Esophagus muscularis mucosa (tissue), 4 donors: ENCODE measurements at regions not wholly inside any gene's neighbourhood (a gene's known extent, or its start where the extent isn't known, plus 50 kb on each side); places are given as distances from the start of the nearest gene placed in this dataset.
"Not testable (repeated sequence)": the region's sequence is repeated elsewhere in the genome, so short reads cannot be mapped to it uniquely, and the experiment has no call there.

Experiments
- DNase-seq: peaks from one replicate; pipeline ENCODE4 v3.0.0-alpha.2; 2017; ENCODE audit errors: extremely low spot score
- H3K27ac ChIP-seq, 4 donors: fragments of 200-600 bp; sonication (generic); replicated peaks in 1 of 4; 1 replicate in 3 of 4; 2 replicates in 1 of 4; pipeline ENCODE4 v1.5.1; 2016 to 2019; ENCODE audit warnings: mild to moderate bottlenecking in 1 of 4
- H3K27me3 ChIP-seq, 4 donors: fragments of 200-600 bp; sonication (generic); one replicate each; pipeline versions ENCODE4 v1.5.1 to v1.6.0; 2016 to 2019
- H3K36me3 ChIP-seq, 4 donors: fragments of 200-600 bp; sonication (generic); one replicate each; pipeline ENCODE4 v1.5.1; 2016 to 2019
- H3K4me1 ChIP-seq, 4 donors: fragments of 200-600 bp; sonication (generic); one replicate each; pipeline ENCODE4 v1.5.1; 2016 to 2019
- H3K4me3 ChIP-seq, 4 donors: fragments of 200-600 bp; sonication (generic); 1 replicate in 2 of 4; 2 replicates in 2 of 4; pipeline ENCODE4 v1.5.1; 2016 to 2019; ENCODE audit warnings: mild to moderate bottlenecking in 4 of 4, moderate library complexity in 1 of 4
- H3K9me3 ChIP-seq, 4 donors: fragments of 200-600 bp; sonication (generic); 1 replicate in 3 of 4; 2 replicates in 1 of 4; pipeline ENCODE4 v1.5.1; 2016 to 2019
- EP300 ChIP-seq: sonication (generic); formaldehyde crosslinking; IDR thresholded peaks from one replicate; pipeline ENCODE4 v1.6.1; 2017; ENCODE audit warnings: antibody characterized with exemption
- POLR2A ChIP-seq: fragments of 450-650 bp; IDR thresholded peaks from one replicate; pipeline ENCODE4 v1.6.1; 2017; ENCODE audit warnings: antibody characterized with exemption, moderate library complexity, mild to moderate bottlenecking, low read depth
- POLR2AphosphoS5 ChIP-seq, 2 donors: sonication (generic); formaldehyde crosslinking; IDR thresholded peaks; one replicate each; pipeline ENCODE4 v1.6.1; 2017; ENCODE audit warnings: antibody characterized with exemption in 2 of 2
- WGBS: methylation state at CpG from one replicate; pipeline ENCODE4 v1.1.5; 2018; 5-methylcytosine and 5-hydroxymethylcytosine counted together
- intact Hi-C: fragments of 100-400 bp; cut with DNase I; formaldehyde crosslinking; loops from one replicate; pipeline ENCODE4 v1.15.1; 2023
- TF ChIP-seq, protein P1 (sequence below), 3 experiments: fragments of 200-600 bp in 2 of 3; fragments of 450-650 bp in 1 of 3; sonication (generic) in 2 of 3; IDR thresholded peaks; one replicate each; pipeline ENCODE4 v1.5.1; 2017 to 2019; ENCODE audit warnings: antibody characterized with exemption in 3 of 3, mild to moderate bottlenecking in 2 of 3, moderate library complexity in 1 of 3

DNA sequence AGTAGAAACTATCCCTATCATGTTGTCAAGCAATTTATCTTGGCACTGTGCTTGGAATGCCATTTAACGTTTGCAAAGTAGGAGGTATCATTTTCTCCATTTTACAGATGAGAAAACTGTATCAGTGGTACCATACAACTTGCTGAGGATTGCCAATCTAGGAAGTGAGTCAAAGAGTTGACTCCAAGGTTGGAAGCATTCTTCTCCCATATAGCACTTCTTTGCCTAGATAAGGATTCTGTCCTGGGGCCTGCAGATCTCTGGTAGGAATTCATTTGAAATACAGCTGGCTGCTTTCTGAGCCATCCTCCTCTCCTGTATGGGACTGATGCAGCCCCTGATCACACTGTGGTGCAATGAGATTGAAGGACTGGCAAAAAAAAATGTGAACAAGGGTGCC, 170.2 kb downstream of the ALDH1A2 start:
- Histone ChIP-seq H3K9me3 (peaks cover 0 to 4% (median 2%) of the 10 kb centered on the region in 4 donors), H3K27ac (no peak overlapping the region), H3K27me3 (no peaks in the 10 kb centered on the region), H3K4me1 (no peaks in the 10 kb centered on the region), H3K4me3 (no peak overlapping the region), H3K36me3 (no peaks in the 10 kb centered on the region)
- no peak for TF ChIP-seq POLR2A
- no peak for TF ChIP-seq EP300
- TF ChIP-seq, protein P1, sequence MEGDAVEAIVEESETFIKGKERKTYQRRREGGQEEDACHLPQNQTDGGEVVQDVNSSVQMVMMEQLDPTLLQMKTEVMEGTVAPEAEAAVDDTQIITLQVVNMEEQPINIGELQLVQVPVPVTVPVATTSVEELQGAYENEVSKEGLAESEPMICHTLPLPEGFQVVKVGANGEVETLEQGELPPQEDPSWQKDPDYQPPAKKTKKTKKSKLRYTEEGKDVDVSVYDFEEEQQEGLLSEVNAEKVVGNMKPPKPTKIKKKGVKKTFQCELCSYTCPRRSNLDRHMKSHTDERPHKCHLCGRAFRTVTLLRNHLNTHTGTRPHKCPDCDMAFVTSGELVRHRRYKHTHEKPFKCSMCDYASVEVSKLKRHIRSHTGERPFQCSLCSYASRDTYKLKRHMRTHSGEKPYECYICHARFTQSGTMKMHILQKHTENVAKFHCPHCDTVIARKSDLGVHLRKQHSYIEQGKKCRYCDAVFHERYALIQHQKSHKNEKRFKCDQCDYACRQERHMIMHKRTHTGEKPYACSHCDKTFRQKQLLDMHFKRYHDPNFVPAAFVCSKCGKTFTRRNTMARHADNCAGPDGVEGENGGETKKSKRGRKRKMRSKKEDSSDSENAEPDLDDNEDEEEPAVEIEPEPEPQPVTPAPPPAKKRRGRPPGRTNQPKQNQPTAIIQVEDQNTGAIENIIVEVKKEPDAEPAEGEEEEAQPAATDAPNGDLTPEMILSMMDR (IDR thresholded peaks at IDR 0.05), result no peak
- TF ChIP-seq POLR2AphosphoS5 (IDR thresholded peaks at IDR 0.05), result no peak
- WGBS, result 80% methylated on average over 1 of the region's 1 CpG
- intact Hi-C loops, result no loop called here
- DNase-seq, result no peak

DNA sequence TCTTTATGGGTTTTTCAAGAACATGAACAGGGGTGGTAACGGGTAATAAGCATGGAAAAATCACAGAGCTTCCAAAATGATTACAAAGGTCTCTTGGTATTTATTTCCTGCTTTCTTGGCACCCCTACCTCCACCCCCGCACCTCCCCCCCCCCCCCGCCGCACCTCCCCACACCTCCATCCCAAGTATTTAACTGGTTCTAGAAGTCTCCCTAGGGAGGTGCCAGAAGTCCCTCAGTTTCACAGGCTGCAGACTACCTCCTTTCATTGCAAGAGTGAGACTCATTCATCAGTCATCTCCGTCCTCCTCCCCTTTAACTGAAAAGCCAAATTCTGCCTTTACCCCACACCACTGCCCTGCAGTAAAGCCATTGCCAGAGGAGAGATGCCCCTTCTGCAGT, 169.4 kb downstream of the ALDH1A2 start:
- Histone ChIP-seq H3K27ac (no peak overlapping the region), H3K36me3 (no peaks in the 10 kb centered on the region), H3K9me3 (peaks cover 0 to 4% (median 2%) of the 10 kb centered on the region in 4 donors), H3K4me3 (no peak overlapping the region), H3K4me1 (no peaks in the 10 kb centered on the region), H3K27me3 (no peaks in the 10 kb centered on the region)
- intact Hi-C loops, result no loop called here
- WGBS, result 83% methylated on average over 5 of the region's 5 CpGs
- TF ChIP-seq POLR2AphosphoS5 (IDR thresholded peaks at IDR 0.05), result no peak
- peak; percentile 8 for DNase-seq

DNA sequence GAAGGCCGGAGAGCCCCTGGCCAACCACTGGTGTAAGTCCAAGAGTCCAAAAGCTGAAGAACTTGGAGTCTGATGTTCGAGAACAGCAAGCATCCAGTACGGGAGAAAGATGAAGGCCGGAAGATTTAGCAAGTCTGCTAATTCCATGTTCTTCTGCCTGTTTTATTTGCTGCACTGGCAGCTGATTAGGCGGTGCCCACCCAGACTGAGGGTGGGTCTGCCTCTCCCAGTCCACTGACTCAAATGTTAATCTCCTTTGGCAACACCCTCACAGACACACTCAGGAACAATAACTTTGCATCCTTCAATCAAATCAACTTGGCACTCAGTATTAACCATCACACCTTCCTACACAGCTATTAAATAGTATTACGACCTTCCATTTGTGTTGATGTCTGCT, 168.6 kb downstream of the ALDH1A2 start:
- DNase-seq, result peak; percentile 55
- H3K4me1 ChIP-seq, H3K27ac ChIP-seq, H3K27me3 ChIP-seq, H3K9me3 ChIP-seq, intact Hi-C loops, H3K36me3 ChIP-seq, H3K4me3 ChIP-seq: not testable (repeated sequence)
- 94% methylated on average over 6 of the region's 6 CpGs for WGBS

DNA sequence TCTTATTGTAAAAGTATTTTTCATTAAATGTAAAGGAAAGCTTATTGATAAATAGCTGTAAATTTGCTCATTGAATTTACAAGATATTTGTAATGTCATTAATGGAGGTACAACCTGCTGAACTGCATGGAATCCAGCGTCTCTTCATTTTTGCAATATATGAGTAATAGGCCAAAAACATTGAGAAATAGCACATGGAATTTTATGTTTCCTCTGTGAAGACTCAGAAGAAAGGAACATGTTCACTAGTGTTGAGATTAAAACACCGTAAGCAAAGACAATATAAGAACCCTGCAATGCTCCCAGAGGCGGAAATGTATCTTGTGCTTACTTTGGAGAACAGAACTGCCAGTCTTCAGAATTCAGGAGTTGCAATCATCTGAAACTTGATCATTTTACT, 167.6 kb downstream of the ALDH1A2 start:
- Histone ChIP-seq H3K4me3 (no peak overlapping the region), H3K9me3 (no peaks in the 10 kb centered on the region), H3K27ac (no peak overlapping the region), H3K36me3 (no peaks in the 10 kb centered on the region), H3K4me1 (no peaks in the 10 kb centered on the region), H3K27me3 (no peaks in the 10 kb centered on the region)
- intact Hi-C loops, result no loop called here
- no peak for DNase-seq
- TF ChIP-seq, protein P1 (IDR thresholded peaks at IDR 0.05), result no peak
- TF ChIP-seq EP300, result no peak
- no peak for TF ChIP-seq POLR2AphosphoS5 (IDR thresholded peaks at IDR 0.05)
- no peak for TF ChIP-seq POLR2A
- 94% methylated on average over 3 of the region's 3 CpGs for whole genome bisulfite sequencing

DNA sequence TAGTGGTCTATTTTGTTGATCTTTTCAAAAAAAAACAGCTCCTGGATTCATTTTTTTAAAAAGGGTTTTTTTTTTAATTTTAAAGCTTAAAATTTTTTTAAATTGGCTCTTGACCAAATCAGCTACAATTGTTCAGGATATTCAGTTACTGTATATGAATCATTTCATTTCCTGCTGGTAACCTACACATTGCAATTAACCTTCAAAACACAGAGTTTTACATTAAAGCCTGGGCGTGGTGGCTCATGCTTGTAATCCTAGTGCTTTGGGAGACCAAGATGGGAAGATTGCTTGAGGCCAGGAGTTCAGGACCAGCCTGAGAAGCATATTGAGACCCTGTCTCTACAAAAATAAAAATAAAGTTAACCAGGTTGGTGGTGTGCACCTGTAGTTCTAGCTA, 163.4 kb downstream of the ALDH1A2 start:
- no peak for TF ChIP-seq EP300
- TF ChIP-seq POLR2AphosphoS5 (IDR thresholded peaks at IDR 0.05), result no peak
- TF ChIP-seq, protein P1 (IDR thresholded peaks at IDR 0.05), result no peak
- no peak for TF ChIP-seq POLR2A
- H3K9me3 ChIP-seq, result no peaks in the 10 kb centered on the region
- no peak overlapping the region for H3K4me3 ChIP-seq
- H3K4me1 ChIP-seq, result no peaks in the 10 kb centered on the region
- no peaks in the 10 kb centered on the region for H3K36me3 ChIP-seq
- intact Hi-C loops, result no loop called here
- H3K27me3 ChIP-seq, result peaks cover 0 to 2% (median 0%) of the 10 kb centered on the region in 4 donors
- no peak for DNase-seq
- 75% methylated on average over 1 of the region's 1 CpG for WGBS
- no peak overlapping the region for H3K27ac ChIP-seq
